CD4-positive, CD25-positive, alpha-beta regulatory T cell (primary cell): ENCODE measurements at regions not wholly inside any gene's neighbourhood (a gene's known extent, or its start where the extent isn't known, plus 50 kb on each side); places are given as distances from the start of the nearest gene placed in this dataset.

Experiments
- ATAC-seq, 2 donors: fragments of 150-1000 bp; cut with Tn5 transposase; one replicate each; pipeline ENCODE4 v1.10.0; 2021; ENCODE audit warnings: low read depth in 2 of 2, moderate number of reproducible peaks in 2 of 2, moderate library complexity in 1 of 2
- DNase-seq, 3 donors: peaks; one replicate each; pipeline versions ENCODE4 v3.0.0 to v3.0.0-alpha.2; 2012 to 2022; ENCODE audit warnings: mixed read lengths in 1 of 3
- H3K27ac ChIP-seq: one replicate; pipeline ENCODE4 v1.7.0; 2013; ENCODE audit warnings: mild to moderate bottlenecking, low read length; ENCODE audit not compliant: insufficient read depth, poor library complexity, severe bottlenecking
- H3K27me3 ChIP-seq: one replicate; pipeline ENCODE4 v1.7.0; 2013; ENCODE audit warnings: low read length; ENCODE audit not compliant: control insufficient read depth, insufficient read depth
- H3K36me3 ChIP-seq: one replicate; pipeline ENCODE4 v1.7.0; 2013; ENCODE audit warnings: mild to moderate bottlenecking, low read length, moderate library complexity; ENCODE audit not compliant: control insufficient read depth, insufficient read depth
- H3K4me1 ChIP-seq: 2 replicates; pipeline ENCODE4 v1.7.0; 2013; ENCODE audit warnings: mild to moderate bottlenecking, low read length; ENCODE audit not compliant: insufficient read depth, control insufficient read depth, poor library complexity, severe bottlenecking
- H3K4me3 ChIP-seq: one replicate; pipeline ENCODE4 v1.7.0; 2013; ENCODE audit warnings: low read depth, mild to moderate bottlenecking, low read length, moderate library complexity
- H3K9me3 ChIP-seq, 2 experiments: 1 replicate in 1 of 2; 2 replicates in 1 of 2; pipeline ENCODE4 v1.7.0; 2013; ENCODE audit warnings: low read length in 2 of 2, mild to moderate bottlenecking in 1 of 2, moderate library complexity in 1 of 2; ENCODE audit not compliant: control insufficient read depth in 2 of 2
- H3K27ac Mint-ChIP-seq, 3 donors: one replicate each; pipeline ENCODE4 v1.8.0; 2020 to 2022; ENCODE audit warnings: mild to moderate bottlenecking in 3 of 3, mixed read lengths in 3 of 3, moderate library complexity in 2 of 3
- H3K27me3 Mint-ChIP-seq: one replicate; pipeline ENCODE4 v1.8.0; 2022; ENCODE audit warnings: mild to moderate bottlenecking, mixed read lengths
- H3K36me3 Mint-ChIP-seq: one replicate; pipeline ENCODE4 v1.8.0; 2020; ENCODE audit warnings: mixed read lengths
- H3K4me1 Mint-ChIP-seq, 4 donors: one replicate each; pipeline ENCODE4 v1.8.0; 2020 to 2022; ENCODE audit warnings: mixed read lengths in 4 of 4, mild to moderate bottlenecking in 1 of 4
- H3K4me3 Mint-ChIP-seq, 4 donors: one replicate each; pipeline ENCODE4 v1.8.0; 2020 to 2022; ENCODE audit warnings: mild to moderate bottlenecking in 4 of 4, mixed read lengths in 4 of 4, moderate library complexity in 3 of 4
- H3K9me3 Mint-ChIP-seq, 7 donors: one replicate each; pipeline ENCODE4 v1.8.0; 2020 to 2022; ENCODE audit warnings: mixed read lengths in 7 of 7, mild to moderate bottlenecking in 3 of 7, moderate library complexity in 2 of 7

DNA sequence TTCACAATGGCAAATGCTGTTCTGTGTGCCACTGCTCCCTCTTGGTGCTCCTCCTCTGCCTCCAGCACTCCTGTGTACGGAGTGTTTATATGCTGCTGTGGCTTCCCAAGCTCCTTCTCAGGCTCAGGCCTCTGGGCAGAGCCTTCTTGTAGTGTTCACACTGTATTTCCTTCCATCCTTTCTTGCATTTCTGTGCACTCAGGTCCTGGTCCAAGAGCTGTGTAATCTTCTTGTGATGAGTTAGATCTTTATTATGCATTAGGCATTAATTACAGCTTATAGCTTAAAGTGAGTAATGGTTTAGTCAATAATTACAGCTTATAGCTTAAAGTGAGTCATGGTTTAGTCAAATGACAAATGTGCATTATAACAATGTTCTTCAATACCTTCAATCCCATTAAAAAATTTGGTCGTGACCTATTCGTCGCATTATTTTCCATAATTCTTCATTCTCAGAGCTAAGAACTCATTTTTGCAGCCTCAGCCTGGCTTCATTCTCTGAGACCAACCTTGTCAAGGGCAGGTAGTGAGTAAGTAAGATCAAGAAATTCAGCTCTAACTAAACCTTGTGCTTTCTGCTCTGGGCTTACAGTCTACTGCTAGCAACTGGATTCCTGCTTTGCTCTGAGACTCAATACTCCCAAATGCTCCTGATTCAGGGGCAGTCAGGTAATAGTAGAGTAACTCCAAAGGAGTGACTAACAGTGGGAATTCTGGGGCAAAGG is 154.5 kb upstream of the SPAG17 start:
- DNase-seq (no peak), ATAC-seq (no peak)
- Histone ChIP-seq H3K4me1 (no peaks in the 10 kb centered on the region), H3K36me3 (no peaks in the 10 kb centered on the region), H3K9me3 (no peaks in the 10 kb centered on the region), H3K4me3 (no peak overlapping the region), H3K27ac (no peak overlapping the region), H3K27me3 (no peaks in the 10 kb centered on the region)
- H3K4me3 Mint-ChIP-seq = no peak overlapping the region
- H3K9me3 Mint-ChIP-seq = peaks cover 0 to 5% (median 0%) of the 10 kb centered on the region in 7 donors
- no peaks in the 10 kb centered on the region for H3K4me1 Mint-ChIP-seq
- no peaks in the 10 kb centered on the region for H3K36me3 Mint-ChIP-seq
- H3K27ac Mint-ChIP-seq = no peak overlapping the region
- no peaks in the 10 kb centered on the region for H3K27me3 Mint-ChIP-seq

GRCh38 chr1:118338936-118339335 is 153.9 kb upstream of the SPAG17 start:
- Histone ChIP-seq H3K4me3 (no peak overlapping the region), H3K27ac (no peak overlapping the region), H3K9me3 (no peaks in the 10 kb centered on the region), H3K36me3 (no peaks in the 10 kb centered on the region), H3K27me3 (no peaks in the 10 kb centered on the region), H3K4me1 (no peaks in the 10 kb centered on the region)
- ATAC-seq = no peak
- H3K27ac Mint-ChIP-seq = no peak overlapping the region
- H3K4me3 Mint-ChIP-seq = no peak overlapping the region
- DNase-seq = no peak
- H3K9me3 Mint-ChIP-seq = peaks cover 0 to 5% (median 0%) of the 10 kb centered on the region in 7 donors
- H3K36me3 Mint-ChIP-seq = no peaks in the 10 kb centered on the region
- H3K27me3 Mint-ChIP-seq = no peaks in the 10 kb centered on the region
- no peaks in the 10 kb centered on the region for H3K4me1 Mint-ChIP-seq

GRCh38 chr1:118337346-118337745 is 152.3 kb upstream of the SPAG17 start:
- Histone ChIP-seq H3K4me3 (no peak overlapping the region), H3K36me3 (no peaks in the 10 kb centered on the region), H3K9me3 (no peaks in the 10 kb centered on the region), H3K4me1 (no peaks in the 10 kb centered on the region), H3K27ac (no peak overlapping the region), H3K27me3 (no peaks in the 10 kb centered on the region)
- ATAC-seq (no peak), DNase-seq (no peak)
- no peaks in the 10 kb centered on the region for H3K36me3 Mint-ChIP-seq
- no peak overlapping the region for H3K4me3 Mint-ChIP-seq
- H3K9me3 Mint-ChIP-seq = peaks cover 0 to 1% (median 0%) of the 10 kb centered on the region in 7 donors
- H3K27me3 Mint-ChIP-seq = no peaks in the 10 kb centered on the region
- H3K27ac Mint-ChIP-seq = no peak overlapping the region
- H3K4me1 Mint-ChIP-seq = no peaks in the 10 kb centered on the region

GRCh38 chr1:118335331-118335732 is 150.3 kb upstream of the SPAG17 start:
- no peaks in the 10 kb centered on the region for H3K27me3 Mint-ChIP-seq
- no peaks in the 10 kb centered on the region for H3K4me1 ChIP-seq
- no peaks in the 10 kb centered on the region for H3K27me3 ChIP-seq
- no peaks in the 10 kb centered on the region for H3K36me3 Mint-ChIP-seq
- no peak overlapping the region for H3K4me3 Mint-ChIP-seq
- no peaks in the 10 kb centered on the region for H3K4me1 Mint-ChIP-seq
- H3K36me3 ChIP-seq = no peaks in the 10 kb centered on the region
- DNase-seq (no peak), ATAC-seq (no peak)
- H3K27ac Mint-ChIP-seq = no peak overlapping the region
- no peaks in the 10 kb centered on the region for H3K9me3 ChIP-seq
- H3K9me3 Mint-ChIP-seq = peaks cover 0 to 4% (median 0%) of the 10 kb centered on the region in 7 donors
- H3K4me3 ChIP-seq = no peak overlapping the region
- no peak overlapping the region for H3K27ac ChIP-seq

GRCh38 chr1:118334506-118334905 is 149.5 kb upstream of the SPAG17 start:
- H3K27ac Mint-ChIP-seq = peak overlapping the region in 1 of 3 donors; percentile 41
- no peaks in the 10 kb centered on the region for H3K9me3 ChIP-seq
- H3K36me3 ChIP-seq = no peaks in the 10 kb centered on the region
- no peaks in the 10 kb centered on the region for H3K4me1 Mint-ChIP-seq
- no peaks in the 10 kb centered on the region for H3K27me3 Mint-ChIP-seq
- no peak overlapping the region for H3K27ac ChIP-seq
- no peak overlapping the region for H3K4me3 Mint-ChIP-seq
- no peaks in the 10 kb centered on the region for H3K27me3 ChIP-seq
- H3K4me3 ChIP-seq = no peak overlapping the region
- peaks cover 0 to 4% (median 0%) of the 10 kb centered on the region in 7 donors for H3K9me3 Mint-ChIP-seq
- no peak for ATAC-seq
- DNase-seq = no peak
- H3K4me1 ChIP-seq = no peaks in the 10 kb centered on the region
- H3K36me3 Mint-ChIP-seq = no peaks in the 10 kb centered on the region

DNA sequence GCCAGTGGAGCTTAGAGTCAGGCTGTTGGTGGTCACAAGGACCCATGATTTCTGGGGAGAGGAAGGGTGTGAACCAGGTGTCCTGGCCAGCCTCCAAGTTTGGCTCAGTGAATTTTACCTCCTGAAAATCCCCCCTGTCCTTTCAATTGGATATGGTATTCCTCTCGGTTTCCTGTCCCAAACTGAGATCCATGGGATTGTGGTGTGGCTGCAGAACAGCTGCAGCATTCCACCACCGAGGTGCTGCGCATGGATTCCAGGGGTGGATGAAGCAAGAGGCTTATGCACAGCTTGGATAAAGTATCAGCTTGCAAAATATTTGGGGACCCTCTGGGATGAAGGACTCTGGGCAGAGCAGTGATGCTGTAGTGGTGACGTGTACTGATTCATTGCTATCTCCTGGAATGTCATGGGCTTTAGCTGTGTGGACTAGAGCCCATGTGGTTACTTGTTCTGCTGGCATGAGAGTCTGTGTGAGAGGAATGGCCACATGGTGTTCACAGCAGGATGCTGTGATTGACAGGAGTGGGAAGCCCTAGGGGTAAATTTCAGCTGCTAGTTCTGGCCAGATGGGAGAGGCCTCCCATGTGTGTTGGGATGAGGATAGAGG is 148.7 kb upstream of the SPAG17 start:
- no peak overlapping the region for H3K27ac Mint-ChIP-seq
- no peak for ATAC-seq

GRCh38 chr1:118326960-118327629 is 142.1 kb upstream of the SPAG17 start:
- Mint-ChIP-seq H3K27me3 (no peaks in the 10 kb centered on the region), H3K36me3 (no peaks in the 10 kb centered on the region), H3K4me3 (no peak overlapping the region), H3K9me3 (peaks cover 0 to 7% (median 2%) of the 10 kb centered on the region in 7 donors), H3K27ac (no peak overlapping the region), H3K4me1 (no peaks in the 10 kb centered on the region)
- no peak overlapping the region for H3K27ac ChIP-seq
- H3K9me3 ChIP-seq = no peaks in the 10 kb centered on the region
- ATAC-seq = no peak
- H3K36me3 ChIP-seq = no peaks in the 10 kb centered on the region
- H3K27me3 ChIP-seq = no peaks in the 10 kb centered on the region
- H3K4me3 ChIP-seq = no peak overlapping the region
- DNase-seq = no peak
- H3K4me1 ChIP-seq = no peaks in the 10 kb centered on the region

More for the DNA sequence above, 148.7 kb upstream of the SPAG17 start:
- no peaks in the 10 kb centered on the region for H3K4me1 Mint-ChIP-seq
- H3K27me3 Mint-ChIP-seq = no peaks in the 10 kb centered on the region
- H3K9me3 Mint-ChIP-seq = peaks cover 0 to 6% (median 2%) of the 10 kb centered on the region in 7 donors
- DNase-seq = no peak
- no peaks in the 10 kb centered on the region for H3K36me3 Mint-ChIP-seq
- Histone ChIP-seq H3K4me1 (no peaks in the 10 kb centered on the region), H3K4me3 (no peak overlapping the region), H3K27me3 (no peaks in the 10 kb centered on the region), H3K27ac (no peak overlapping the region), H3K9me3 (no peaks in the 10 kb centered on the region), H3K36me3 (no peaks in the 10 kb centered on the region)
- H3K4me3 Mint-ChIP-seq = no peak overlapping the region
